DMS53 treated with DMSO at 0.1 percent for 48 hours (cell line): ENCODE measurements at regions not wholly inside any gene's neighbourhood (a gene's known extent, or its start where the extent isn't known, plus 50 kb on each side); places are given as distances from the start of the nearest gene placed in this dataset.

Source experiments
- DNase-seq: peaks from one replicate; lab custom pipeline; 2025; ENCODE audit not compliant: unreplicated experiment; lab: John Stamatoyannopoulos, UW

DNA sequence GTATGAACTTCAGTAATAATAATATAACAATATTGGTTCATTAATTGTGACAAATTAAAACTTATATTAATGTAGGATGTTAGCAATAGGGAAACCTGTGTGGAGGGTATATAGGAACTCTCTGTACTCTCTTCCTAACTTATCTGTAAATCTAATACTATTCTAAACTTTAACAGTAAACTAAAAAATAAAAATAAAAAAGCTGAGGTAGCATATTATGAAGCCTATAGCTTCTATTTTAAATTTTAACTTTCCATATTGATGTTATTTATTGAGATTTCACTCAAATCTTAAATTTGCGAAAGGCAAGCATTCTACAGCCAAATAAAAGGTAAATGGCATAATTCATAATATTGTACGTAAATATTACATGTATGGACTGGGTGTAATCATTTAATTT, 326.4 kb downstream of the MEI4 start:
- DNase-seq = no peak

DNA sequence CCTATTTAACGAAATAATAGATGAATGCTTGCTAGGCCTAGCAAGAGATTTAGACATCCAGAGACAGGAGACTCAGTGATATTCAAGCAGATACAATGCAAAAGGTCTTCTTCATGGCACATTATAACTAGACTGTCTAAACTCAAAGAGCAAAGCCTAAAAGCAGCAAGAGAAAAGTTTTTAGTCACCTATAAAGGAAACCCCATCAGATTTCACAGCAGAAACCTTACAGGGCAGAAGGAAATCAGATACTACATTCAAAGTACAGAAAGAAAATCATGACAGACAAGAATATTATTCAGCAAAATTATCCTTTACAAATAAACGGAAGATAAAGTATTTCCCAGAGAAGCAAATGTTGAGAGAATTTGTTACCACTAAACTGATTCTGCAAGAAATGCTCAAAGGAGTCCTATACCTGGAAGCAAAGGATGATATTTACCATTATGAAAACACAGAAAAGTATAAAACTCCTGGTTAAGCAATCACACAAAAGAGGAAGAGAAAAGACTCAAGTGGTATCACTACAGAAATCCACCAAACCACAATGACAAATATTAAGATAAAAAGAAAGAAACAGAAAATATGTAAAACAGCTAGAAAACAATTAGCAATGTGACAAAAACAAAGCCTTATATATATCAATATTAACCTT, 333.7 kb downstream of the MEI4 start:
- no peak for DNase-seq

DNA sequence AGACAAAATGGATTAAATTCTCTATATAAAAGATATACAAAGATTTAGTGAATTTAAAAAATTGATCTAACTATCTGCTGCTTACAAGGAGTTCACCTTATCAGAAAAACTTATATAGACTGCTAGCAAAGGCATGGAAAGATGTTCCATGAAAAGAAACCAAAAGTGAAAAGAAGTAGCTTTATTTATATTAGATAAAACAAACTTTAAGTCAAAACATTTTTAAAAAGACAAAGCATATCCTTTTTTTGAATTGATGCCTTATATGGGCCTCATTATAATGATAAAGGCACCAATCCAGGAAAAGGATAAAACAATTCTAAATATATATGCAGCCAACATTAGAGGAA, 334.2 kb downstream of the MEI4 start:
- DNase-seq = no peak

DNA sequence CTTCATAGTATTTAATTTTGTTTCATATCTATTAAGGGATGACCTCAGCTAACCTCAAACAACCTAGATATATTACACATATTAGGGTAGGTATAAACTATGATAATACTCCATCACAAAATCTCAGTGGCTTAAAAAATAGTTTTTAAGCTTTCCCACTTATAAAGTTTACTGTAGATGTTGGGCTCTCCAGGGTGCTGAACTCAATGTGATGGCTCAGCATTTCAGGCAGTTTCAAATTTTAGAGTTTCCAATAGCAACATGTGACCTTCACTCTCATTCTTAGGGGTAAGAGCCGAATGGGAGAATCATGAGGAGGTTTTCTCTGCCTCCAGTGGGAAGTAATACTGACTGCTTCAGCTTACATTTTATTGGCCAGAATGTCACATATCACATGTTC, 357.3 kb downstream of the MEI4 start:
- DNase-seq = no peak

DNA sequence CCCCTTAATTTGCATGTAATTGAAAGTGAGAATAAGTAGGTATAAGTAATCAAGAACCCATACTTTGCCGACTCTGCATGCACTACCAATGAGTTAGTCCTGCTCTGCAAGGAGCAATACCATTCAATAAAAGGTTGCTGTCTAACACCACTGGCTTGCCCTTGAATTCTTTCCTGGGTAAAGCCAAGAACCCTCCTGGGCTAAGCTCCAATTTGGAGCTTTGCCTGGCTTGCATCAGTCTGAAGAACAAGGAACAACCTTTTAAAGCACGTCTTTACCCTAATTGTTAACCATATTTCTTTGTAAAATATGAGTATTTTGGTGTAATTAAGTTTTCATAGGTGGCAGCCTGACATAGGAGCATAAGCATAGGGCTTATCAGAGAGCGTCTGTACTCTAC, 367.7 kb downstream of the MEI4 start:
- no peak for DNase-seq

DNA sequence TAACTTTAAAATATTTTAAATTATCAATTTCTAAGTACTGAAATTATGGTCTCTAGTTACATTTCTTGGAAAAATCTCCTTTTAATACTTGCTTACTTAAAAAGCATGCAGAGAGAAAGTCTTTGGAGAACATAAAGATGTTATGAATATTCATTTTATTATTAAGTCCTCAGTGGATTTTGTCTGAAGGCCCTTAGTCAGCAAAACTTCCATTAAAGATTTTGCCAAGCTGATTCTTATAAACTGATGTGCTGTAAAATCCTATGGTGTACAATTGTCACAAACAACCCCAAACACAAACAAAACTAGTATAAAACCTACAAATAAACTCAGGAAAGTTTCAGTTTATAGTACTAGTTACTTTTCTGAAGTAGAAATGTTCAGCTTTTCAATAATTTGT, 372.7 kb downstream of the MEI4 start:
- DNase-seq = no peak

DNA sequence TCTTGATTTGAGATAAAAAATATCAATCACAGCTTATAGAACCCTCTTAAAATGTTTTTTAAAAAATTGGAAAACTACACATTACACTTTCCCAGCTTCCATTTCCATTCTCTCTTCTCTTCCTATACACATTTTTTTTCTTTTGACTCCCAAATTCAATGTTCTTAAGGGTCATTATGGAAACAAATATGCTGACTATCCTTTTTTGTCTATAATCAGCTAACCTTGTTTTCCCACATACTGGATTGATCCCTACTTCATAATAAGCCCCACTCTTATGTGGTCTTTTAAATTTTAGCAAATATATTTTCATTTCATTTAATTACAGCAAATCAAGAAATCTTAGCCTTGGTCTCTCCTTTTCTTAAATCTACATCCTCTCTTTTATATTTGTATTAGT, 378.4 kb downstream of the MEI4 start:
- no peak for DNase-seq

DNA sequence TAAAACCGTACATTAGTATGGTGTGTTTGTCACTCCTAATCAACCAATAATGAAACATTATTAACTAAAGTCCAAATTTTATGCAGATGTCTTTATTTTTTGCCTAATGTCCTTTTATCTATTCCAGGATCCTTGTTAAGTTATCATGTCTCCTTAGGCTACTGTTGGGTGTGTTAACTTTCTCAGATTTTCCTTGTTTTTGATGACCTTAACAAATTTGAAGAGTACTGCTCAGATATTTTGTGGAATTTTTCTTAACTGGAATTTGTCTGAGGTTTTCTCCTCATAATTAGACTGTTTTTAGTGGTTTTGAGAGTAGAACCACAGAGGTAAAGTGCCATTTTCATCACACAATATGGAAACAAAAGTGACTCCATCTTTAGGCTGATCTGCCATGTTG, 406.3 kb downstream of the MEI4 start:
- no peak for DNase-seq

DNA sequence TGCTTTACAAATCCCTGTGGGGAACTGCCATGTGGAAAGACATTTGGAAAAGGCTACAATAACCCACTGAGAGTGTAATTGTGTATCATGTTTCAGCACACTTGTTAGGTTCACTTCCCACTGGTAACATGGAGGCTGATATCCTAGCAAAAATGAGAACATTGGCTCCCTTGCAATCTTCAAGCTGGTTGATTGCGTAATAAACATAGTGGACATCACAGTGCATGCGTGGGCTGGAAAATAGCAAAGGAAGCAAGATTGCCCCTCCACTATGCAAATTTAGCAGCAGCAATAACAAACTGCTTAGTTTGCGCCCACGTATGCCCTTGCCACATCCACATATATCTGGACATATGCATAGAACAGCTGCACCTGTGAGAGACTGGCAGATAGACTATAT, 410.2 kb downstream of the MEI4 start:
- no peak for DNase-seq

- DNase-seq = no peak
Observed at GRCh38 chr6:78076371-78076770, 423.5 kb downstream of the MEI4 start.

DNA sequence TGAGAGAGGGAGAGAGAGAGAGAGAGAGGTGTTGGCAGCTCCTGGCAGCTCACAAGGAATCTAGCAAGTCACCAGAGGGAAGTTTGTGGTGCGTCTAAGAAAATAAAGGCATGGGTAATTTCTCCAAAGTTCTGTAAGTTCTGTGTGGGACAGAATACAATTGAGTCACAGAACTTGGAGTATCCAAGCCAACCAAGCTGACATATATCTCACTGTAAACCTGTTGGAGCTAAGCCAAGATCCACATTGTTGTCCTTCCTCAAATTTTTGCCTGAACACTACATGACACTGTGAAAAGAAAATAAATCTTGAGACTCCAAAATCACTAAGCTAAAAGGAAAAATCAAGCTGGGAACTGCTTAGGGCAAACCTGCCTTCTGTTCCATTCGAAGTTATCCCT, 436.7 kb downstream of the MEI4 start:
- no peak for DNase-seq

DNA sequence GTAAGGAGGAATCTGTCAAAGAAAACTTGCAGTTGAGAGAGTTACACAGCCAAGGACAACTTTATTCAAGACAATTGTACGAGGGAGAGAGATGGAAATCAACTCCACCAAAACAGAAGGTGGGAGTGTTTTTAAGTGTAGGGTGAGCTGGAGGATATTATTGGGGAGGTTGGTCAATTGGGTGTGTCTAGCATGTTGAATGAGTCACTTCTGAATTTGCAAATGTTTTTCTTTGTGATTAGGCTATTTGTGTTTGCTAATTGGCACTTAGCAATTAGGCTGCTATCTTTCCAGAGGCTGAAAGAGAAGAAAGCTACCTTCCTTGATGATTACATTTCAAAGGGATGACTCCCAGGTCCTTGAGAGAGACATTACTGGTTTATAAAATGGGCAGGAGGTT, 441.1 kb downstream of the MEI4 start:
- no peak for DNase-seq

- DNase-seq = no peak
Observed at GRCh38 chr6:78101387-78101786, 448.5 kb downstream of the MEI4 start.

GRCh38 chr6:78110641-78111040, 457.8 kb downstream of the MEI4 start:
- no peak for DNase-seq

DNA sequence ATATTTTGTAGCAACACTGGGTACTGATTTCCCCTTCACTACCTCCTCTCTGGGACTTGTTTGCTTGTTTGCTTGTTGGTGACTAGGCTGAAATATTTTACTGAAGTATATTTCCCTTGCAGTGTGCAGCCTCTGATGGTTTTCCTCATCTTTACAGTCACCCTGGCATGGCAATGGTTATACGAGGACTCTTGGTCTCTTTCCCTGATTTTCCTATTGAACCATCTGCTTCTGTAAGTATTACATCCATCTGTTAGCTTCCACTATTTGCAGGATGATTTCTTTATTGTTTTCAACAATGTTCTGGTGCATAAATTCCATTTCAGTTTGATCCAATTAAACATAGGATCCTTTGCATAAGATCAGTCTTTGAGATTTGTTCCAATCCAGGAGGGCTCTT, 465.1 kb downstream of the MEI4 start:
- no peak for DNase-seq

GRCh38 chr6:78131521-78131920, 478.7 kb downstream of the MEI4 start:
- DNase-seq = no peak

- no peak for DNase-seq
Observed at GRCh38 chr6:78132671-78133410, 480.0 kb downstream of the MEI4 start.

DNA sequence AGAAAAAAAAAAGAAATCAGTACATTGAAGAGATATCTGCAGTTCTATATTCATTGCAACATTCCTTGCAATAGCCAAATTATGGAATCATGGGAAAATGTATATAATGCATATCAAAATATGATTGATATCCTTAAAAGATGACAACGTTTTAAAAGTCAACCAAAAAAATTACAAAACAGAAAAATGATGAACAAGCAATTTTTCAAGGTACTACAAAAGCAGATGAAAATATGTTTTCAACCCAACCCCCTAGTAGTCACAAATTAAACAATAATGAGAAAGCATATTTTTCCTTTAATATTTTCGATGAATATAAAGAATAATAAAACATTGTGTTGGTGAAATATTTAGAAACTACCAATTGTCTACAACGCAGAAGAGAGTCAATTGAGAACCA, 497.6 kb downstream of the MEI4 start:
- DNase-seq = no peak

DNA sequence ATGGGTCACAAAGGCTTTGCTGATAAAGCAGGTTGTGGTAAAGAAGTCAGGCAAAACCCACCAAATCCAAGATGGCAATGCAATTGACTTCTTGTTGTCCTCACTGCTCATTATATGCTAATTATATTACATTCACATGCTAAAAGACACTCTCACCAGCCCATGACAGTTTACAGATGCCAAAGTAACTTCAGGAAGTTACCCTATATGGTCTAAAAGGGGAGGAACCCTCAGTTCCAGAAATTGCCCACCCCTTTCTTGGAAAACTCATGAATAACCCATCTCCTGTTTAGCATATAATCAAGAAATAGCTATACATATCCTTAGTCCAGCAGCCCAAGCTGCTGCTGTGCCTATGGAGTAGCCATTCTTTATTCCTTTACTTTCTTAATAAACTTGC, 501.1 kb downstream of the MEI4 start:
- no peak for DNase-seq

GRCh38 chr6:78157606-78158005, 504.8 kb downstream of the MEI4 start:
- DNase-seq = no peak

GRCh38 chr6:78188891-78189290, 536.1 kb downstream of the MEI4 start:
- no peak for DNase-seq

GRCh38 chr6:78192057-78192456, 539.2 kb downstream of the MEI4 start:
- no peak for DNase-seq

- DNase-seq = no peak
Observed at GRCh38 chr6:78199044-78199443, 546.2 kb downstream of the MEI4 start.
